Fibroblast of peridontal ligament (primary cell): ENCODE measurements at regions not wholly inside any gene's neighbourhood (a gene's known extent, or its start where the extent isn't known, plus 50 kb on each side); places are given as distances from the start of the nearest gene placed in this dataset.
"Not testable (repeated sequence)": the region's sequence is repeated elsewhere in the genome, so short reads cannot be mapped to it uniquely, and the experiment has no call there.

Experiments
- DNase-seq: peaks from one replicate; pipeline ENCODE4 v3.0.0-alpha.2; 2010; ENCODE audit errors: extremely low read depth

GRCh38 chr1:177723533-177723932 is 246.3 kb downstream of the SEC16B start:
- no peak for DNase-seq

DNA sequence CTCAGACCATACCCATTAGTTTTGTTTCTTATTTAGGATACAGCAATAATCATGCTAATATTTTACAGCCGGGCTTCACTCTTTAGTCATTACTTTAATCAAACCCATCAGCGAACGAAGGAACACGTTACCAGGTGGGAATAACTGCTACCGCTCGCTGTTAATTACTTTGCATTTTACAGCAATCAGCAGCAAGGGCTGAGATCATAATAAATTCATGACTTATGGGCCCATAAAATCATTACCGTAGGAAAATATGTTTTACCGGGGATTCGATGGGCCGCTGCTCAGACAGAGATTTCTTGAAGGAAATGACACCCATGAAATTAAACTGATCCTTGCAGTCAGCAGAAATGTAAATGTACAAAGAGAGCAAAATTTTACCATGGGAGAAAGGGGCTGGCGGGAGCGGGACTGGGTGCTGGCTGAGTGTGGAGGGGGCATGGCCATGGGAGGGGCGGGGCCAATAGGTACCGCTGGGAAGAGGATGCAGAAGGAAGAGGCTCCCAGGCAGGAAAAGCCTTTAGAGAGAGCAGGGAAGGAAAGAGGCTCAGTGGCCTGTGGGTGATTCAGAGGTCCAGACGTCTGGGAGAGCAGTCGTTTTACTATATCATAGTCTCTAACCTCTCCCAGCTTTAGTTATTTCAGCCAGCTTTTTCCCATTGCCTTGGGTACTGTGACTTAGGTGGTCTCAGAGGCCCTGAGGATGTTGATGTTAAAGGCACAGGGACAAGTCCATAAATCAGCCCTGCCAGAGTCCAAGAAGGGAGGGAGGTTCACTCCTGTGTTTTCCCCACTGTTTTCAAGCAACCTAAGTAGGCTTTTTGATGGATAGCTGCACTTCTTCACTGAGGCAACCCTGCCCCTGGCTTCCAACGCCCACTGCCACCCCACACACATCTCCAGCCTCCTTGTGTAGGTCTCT is 258.9 kb downstream of the SEC16B start:
- no peak for DNase-seq

DNA sequence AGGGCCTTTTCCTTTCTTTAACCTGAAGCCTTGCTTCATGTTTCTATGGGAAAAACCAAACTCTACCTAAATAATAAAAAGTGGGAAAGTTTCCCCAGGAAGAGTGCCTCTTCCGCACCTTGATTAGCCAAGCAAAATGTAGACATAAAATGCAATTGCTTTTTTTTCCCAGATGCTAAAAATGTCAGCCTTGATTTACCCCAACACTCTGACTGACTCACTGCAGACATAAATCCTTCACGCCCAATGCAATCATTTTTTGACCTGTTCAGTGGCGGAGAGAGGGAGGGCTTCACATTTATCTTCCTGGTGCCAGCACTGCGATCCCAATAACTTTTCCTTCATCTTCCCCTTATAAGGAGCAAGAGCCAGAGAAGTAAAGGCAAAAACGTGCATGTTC is 261.5 kb downstream of the SEC16B start:
- no peak for DNase-seq

DNA sequence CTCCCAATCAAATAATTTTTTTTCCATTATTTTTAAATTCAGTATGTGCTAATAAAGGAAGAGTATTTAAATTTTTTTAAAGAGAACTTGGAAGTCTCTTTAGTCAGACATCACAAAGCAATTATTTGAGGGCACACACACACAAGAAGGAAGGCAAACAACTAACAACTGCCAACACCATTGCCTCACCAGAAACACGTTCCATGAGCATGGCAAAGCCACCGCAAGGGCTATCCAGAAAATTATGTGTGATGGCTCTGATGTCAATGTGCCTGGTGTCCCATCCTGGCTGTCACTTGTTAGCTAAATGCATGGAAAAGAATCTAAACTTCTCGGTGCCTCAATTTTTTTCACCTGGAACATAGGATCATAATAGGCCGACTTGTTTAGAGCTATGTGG is 262.9 kb downstream of the SEC16B start:
- no peak for DNase-seq

DNA sequence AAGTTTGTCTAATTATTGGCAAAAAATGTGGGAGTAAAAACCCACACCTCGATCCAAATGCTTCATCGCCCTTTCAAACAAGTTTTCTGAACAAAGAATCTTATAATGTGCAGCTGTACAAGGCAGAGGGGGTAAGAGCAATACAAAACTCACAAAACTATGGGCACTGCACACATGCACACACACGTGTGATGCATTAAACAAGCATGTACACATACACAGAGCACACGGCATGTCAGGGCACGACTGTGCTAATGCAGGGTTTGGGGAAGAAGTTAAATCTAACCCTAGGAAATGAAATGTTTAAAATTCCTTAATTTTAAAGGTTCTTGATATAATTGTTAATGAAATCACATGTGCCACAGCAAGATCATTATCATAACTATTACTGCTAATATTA is 264.0 kb downstream of the SEC16B start:
- no peak for DNase-seq

DNA sequence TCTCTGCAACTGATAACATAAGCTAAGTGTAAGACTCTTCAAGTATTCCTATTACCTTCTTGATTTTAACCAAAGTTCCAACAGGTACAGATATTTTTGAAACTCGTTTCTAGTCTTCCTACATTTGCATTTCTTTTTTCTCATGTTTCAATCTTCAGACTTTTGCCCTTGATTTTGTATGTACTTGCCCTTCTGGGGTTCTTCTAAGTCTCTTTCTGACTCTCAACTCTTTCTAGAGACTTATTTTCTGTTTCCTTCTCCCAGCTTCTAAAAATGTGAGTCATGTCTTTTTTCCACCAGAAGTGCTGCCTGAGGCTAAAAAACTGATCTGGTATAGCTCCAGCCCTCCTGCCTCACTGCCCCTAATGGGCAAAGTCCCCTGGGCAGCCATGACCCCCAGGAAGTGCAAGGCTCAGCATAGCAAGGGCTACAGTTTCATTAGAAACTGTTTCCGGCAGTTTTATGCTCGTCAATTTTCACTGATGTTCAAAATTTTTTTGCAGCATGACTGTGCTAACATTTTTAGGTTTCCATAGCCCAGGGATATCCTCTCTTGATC is 265.9 kb downstream of the SEC16B start:
- DNase-seq: no peak

GRCh38 chr1:177701654-177702353 is 268.1 kb downstream of the SEC16B start:
- no peak for DNase-seq

- no peak for DNase-seq
These were observed 269.0 kb downstream of the SEC16B start for GRCh38 chr1:177700856-177701255.

DNA sequence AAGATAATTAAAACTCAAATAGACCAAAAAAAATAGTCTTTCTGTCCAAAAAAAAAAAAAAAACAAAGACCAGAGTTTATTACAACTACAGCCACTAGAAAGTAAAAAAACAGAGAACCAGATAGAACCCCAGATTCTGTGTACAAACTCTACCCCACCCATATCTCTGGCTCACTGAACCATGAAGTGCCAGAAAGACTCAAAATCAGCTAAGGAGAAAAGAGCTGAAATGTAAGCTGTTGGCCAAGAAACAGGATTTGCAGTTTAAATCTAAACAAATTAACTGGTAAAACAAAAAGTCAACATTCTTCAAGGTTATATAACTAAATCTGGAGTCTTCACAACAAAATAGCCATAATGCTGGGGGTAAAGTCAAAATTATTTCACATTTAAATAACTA is 278.9 kb downstream of the SEC16B start:
- no peak for DNase-seq

- DNase-seq: no peak
These were observed 282.3 kb downstream of the SEC16B start for GRCh38 chr1:177687544-177687943.

GRCh38 chr1:177686933-177687332 is 282.9 kb downstream of the SEC16B start:
- DNase-seq: no peak

DNA sequence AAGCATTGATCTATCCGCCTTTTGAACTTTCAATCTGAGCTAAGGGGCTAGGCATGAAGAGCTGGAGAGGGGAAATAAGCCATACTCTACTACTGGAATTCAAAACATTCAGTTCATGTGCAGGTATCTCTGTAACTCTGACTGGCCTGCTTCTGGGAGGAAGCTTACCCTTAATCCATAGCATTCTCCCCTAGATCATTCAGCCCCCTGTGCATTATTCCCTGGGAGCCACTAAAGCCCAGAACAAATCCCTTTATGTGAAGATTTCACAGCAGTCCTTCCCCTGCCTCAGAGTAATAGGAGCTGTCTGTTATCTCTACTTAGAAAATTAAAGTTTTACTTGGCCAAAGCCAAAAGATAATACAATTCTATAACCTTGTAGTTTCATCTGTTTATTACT is 300.7 kb downstream of the SEC16B start:
- no peak for DNase-seq

DNA sequence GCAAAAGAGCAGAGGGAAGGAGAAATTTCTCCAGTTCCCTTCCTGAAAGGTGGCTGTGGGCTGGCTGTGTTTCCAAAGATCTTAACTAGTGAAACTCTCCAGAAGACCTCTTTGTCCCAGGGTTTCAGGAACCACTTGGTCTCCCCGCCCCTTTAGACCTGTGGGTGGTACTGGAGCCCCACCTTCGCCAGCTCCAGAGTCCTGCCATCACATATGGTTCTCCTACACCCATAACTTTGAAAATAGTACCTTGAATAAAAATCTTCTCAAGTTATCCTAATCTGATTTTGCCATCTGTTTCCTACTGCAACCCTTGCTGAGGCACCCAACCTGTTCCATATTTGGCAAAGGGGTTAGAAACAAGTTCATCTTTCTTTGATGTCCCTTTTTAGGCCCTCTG is 303.9 kb downstream of the SEC16B start:
- no peak for DNase-seq

DNA sequence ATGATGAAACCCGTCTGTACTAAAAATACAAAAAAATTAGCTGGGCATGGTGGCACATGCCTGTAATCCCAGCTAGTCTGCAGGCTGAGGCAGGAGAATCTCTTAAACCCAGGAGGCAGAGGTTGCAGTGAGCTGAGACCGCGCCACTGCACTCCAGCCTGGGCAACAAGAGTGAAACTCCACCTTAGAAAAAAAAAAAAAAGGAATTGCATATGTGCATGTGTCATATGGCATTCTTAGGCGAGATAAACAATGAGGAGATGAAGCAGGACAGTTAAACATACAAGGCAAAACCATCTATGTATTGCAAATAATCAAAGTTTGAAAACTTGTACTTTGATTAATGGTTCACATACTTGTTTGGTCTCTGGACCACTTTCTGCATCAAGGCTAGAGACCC is 305.1 kb downstream of the SEC16B start:
- DNase-seq: not testable (repeated sequence)

GRCh38 chr1:177660188-177660587 is 309.7 kb downstream of the SEC16B start:
- DNase-seq: no peak

DNA sequence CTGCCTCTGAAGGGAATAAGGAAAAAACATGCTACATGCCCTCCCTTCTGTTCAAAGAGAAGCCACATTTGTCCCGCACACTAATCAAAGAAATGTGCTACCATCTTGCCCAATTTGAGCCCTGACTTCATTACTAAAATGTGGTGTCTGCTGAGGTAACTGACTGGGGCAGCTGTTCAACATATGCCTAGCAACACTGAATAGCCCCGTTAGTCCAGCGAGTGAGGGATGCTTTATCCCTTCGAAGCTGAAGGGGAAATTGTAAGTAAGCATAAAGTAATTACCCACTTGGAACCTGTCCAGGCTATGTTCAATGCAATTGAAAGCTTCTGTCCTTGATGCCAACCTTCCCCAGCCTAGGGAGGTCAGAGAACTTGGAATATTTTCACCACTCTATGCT is 310.6 kb downstream of the SEC16B start:
- DNase-seq: no peak

- no peak for DNase-seq
These were observed 313.3 kb downstream of the SEC16B start for GRCh38 chr1:177656598-177656997.

DNA sequence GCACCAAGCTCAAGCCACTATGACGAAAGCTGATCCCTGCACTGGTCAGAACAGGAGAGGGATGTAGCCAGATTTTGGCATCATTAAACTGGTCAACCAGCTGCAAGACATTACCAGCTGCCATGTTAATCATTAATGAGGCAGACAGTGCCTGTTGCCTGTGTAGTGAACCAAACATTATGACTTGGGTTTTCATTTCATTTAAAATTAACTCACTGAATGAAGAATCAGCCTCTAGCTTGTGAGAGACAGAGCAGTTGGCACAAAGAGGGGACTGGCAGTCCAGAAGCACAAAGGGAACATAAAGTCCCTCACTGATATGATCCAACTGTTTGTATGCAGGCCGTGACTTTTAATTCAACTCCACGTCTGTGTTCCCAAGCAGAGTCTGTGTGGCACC is 318.9 kb downstream of the SEC16B start:
- no peak for DNase-seq

DNA sequence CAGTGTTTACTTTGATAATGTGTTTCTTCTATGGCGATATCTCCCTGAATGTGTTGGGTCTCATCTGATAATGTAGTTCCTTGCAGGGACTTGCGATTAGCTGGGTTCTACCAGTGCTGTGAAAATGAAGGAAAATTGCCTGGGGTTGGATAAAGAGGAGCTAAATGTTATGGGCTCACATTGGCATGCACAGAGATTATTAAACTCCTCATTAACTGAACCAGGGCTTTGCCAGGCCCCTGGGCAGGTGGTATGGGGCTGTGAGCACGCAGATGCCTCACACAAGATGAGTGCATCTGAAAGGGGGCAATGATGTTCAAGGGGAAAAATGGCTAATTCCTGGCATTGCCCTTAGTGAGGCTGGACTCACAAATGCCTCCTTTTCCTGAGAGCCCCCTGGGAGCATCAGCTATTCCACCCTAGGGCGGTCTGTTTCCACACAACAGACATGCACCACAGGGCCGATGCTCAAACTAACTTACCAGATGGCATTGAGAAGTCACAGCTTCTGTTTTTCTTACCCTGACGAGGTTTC is 321.1 kb downstream of the SEC16B start:
- DNase-seq: no peak

- no peak for DNase-seq
These were observed 321.7 kb downstream of the SEC16B start for GRCh38 chr1:177648138-177648537.

DNA sequence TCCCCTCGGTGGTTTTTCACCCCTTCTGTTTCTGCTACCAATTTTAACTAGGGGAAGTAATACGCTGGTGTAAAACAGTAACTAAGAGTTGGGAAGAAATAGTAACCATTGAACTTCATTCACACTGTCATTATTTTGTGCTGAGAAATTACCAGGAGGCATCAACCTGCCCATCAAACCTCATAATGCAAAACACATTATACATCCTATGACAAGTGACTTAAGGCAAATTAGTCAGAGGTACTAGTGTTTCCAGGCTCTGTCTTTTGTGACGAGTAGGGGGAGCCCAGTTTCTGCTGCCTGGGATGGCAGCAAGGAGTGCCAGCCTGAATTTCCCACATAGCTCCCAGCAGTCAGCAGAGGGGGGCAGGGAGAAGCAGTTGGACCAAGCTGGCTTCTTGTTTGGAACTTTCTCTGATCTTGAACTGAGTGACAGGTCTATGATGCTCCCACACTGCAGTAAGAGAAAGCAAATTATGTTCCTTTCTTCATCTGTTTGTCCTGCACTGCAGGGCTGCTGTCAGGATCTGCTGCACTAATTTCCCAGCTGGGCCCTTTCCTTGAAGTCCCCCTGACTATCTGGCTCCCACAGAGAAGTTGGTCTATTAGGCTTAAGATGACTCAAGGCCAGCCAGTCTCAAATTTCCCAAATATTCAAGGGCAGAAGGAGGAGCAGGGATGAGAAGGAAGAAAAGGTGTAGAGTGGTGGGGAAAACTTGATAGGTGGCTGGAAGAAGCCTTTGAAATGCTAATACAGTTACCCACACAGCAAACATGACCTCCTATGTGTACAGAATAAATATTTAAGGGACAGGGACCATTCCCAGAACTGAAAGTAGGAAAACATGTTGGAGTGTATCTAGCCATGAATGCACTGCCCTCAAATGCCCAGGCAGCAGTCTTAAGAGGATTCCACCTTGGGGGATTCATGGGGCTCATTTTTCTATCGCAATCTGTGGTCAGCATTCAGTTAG is 322.8 kb downstream of the SEC16B start:
- no peak for DNase-seq
